ENCODE measurements at regions not wholly inside any gene's neighbourhood (a gene's known extent, or its start where the extent isn't known, plus 50 kb on each side); places are given as distances from the start of the nearest gene placed in this dataset.
A peak's percentile ranks its signal among the peaks of the same experiment; 100 is the strongest.

- TF ChIP-seq CTCF (IDR thresholded peaks at IDR 0.05; ENCODE audit: partially characterized antibody, unreplicated experiment), result no peak
- Mint-ChIP-seq H3K9me3 (ENCODE audit: unreplicated experiment) (peaks cover 1% of the 10 kb centered on the region), H3K27me3 (ENCODE audit: unreplicated experiment) (peaks cover 4% of the 10 kb centered on the region), H3K4me3 (ENCODE audit: unreplicated experiment) (no peak overlapping the region), H3K27ac (ENCODE audit: unreplicated experiment) (peak overlapping the region; percentile 44), H3K36me3 (ENCODE audit: unreplicated experiment) (peaks cover 4% of the 10 kb centered on the region), H3K4me1 (ENCODE audit: low read depth, unreplicated experiment) (peaks cover 12% of the 10 kb centered on the region)
- no peak for DNase-seq
Observed at GRCh38 chr14:39939023-39939422, 506.8 kb upstream of the FBXO33 start.

DNA sequence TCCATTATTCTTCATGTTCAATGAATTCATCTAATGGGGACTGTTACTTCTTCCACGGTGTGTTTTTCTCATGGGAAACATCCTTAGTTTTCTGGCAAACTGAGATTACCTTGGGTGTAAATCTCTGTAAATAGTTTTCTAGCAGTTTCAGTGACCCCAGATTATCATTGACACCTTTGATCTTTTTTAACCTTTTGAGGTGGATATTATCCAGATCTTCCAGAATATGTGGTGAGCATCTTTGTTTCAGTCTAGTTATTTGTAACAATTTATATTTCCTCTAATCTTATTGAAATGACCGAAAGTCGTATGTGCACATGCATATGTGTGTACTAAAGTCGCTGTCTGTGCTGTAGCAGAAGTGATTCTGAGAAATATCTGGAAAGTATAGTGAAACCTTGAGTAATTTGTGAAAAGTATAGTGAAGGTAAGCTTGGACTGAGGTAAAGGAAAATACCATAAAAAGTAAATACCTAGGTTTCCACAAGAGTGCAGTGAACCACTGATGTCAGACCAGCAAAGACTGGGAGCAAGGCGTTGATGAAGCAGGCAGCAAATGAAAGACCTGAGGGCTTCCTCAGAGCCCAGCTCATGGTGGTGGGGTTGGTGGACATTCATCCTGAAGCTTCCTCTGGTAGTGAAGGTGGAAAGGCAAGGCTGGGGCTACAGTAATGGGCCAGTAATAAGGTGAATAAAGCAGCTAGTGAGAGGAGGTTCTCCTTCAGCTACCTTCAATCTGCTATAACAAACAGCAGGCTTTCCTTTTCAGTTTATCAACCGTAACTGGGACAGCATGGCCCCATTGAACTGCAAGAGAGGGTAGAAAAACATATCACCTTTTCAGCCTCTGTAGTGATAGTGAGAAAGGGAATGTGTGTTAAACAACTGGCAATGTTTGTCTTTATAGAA is 480.2 kb upstream of the FBXO33 start:
- Mint-ChIP-seq H3K27ac (ENCODE audit: unreplicated experiment) (no peak overlapping the region), H3K27me3 (ENCODE audit: unreplicated experiment) (no peaks in the 10 kb centered on the region), H3K4me3 (ENCODE audit: unreplicated experiment) (no peak overlapping the region), H3K9me3 (ENCODE audit: unreplicated experiment) (peaks cover 2% of the 10 kb centered on the region), H3K36me3 (ENCODE audit: unreplicated experiment) (no peaks in the 10 kb centered on the region), H3K4me1 (ENCODE audit: low read depth, unreplicated experiment) (peaks cover 7% of the 10 kb centered on the region)
- TF ChIP-seq CTCF (IDR thresholded peaks at IDR 0.05; ENCODE audit: partially characterized antibody, unreplicated experiment), result no peak
- no peak for DNase-seq

DNA sequence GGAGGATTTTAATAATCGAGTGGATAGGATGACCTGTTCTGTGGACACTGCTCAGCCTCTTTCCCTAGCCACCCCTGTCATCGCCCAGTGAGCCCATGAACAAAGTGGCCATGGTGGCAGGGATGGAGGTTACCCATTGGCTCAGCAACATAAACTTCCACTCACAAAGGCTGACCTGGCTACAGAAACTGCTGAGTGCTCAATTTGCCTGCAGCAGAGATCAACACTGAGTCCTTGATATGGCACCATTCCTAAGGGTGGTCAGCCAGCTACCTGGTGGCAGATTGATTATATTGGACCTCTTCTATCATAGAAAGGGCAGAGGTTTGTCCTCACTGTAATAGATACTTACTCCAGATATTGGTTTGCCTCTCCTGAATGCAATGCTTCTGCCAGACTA is 465.4 kb upstream of the FBXO33 start:
- Mint-ChIP-seq H3K9me3 (ENCODE audit: unreplicated experiment) (no peaks in the 10 kb centered on the region), H3K27ac (ENCODE audit: unreplicated experiment) (no peak overlapping the region), H3K36me3 (ENCODE audit: unreplicated experiment) (no peaks in the 10 kb centered on the region), H3K27me3 (ENCODE audit: unreplicated experiment) (peaks cover 5% of the 10 kb centered on the region), H3K4me3 (ENCODE audit: unreplicated experiment) (no peak overlapping the region), H3K4me1 (ENCODE audit: low read depth, unreplicated experiment) (no peaks in the 10 kb centered on the region)
- no peak for DNase-seq
- TF ChIP-seq CTCF (IDR thresholded peaks at IDR 0.05; ENCODE audit: partially characterized antibody, unreplicated experiment), result no peak

DNA sequence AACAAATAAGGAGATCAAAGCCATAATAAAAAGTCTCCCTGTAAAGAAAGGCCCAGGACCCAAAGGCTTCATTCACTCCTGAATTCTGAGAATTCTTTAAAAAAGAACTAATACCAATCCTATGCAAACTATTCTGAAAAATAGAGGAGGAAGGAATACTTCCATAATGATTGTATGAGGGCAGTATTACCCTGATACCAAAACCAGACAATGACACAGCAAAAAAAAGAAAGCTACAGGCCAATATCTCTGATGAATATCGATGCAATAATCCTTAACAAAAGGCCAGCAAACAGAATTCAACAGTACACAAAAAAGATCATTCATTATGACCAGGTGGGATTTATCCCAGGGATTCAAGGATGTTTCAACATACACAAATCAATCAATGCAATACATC is 457.8 kb upstream of the FBXO33 start:
- no peaks in the 10 kb centered on the region for H3K4me1 Mint-ChIP-seq (ENCODE audit: low read depth, unreplicated experiment)
- H3K36me3 Mint-ChIP-seq (ENCODE audit: unreplicated experiment), result peaks cover 7% of the 10 kb centered on the region
- peaks cover 2% of the 10 kb centered on the region for H3K27me3 Mint-ChIP-seq (ENCODE audit: unreplicated experiment)
- no peak overlapping the region for H3K4me3 Mint-ChIP-seq (ENCODE audit: unreplicated experiment)
- H3K9me3 Mint-ChIP-seq (ENCODE audit: unreplicated experiment), result peaks cover 2% of the 10 kb centered on the region
- H3K27ac Mint-ChIP-seq (ENCODE audit: unreplicated experiment), result no peak overlapping the region
- TF ChIP-seq CTCF (IDR thresholded peaks at IDR 0.05; ENCODE audit: partially characterized antibody, unreplicated experiment), result no peak
- no peak for DNase-seq

DNA sequence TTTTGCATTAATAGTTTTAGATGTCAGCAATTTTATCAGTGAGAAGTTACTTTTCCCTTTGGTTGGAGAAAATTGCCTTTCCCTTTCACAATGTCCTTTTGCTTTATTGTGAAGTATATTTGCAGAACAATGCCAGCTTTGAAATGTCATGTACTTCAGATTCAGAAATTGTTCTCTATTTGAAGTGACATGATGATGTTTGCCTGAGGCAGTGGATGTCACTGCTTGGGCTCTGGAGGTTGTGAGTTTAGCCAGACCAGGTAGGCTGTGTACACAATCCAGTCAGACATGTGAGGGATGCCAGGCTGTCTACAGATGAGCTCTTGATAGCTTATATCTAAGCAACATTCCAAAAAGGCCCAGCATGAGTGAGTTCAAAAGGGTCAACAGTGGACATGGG is 451.9 kb upstream of the FBXO33 start:
- H3K4me1 Mint-ChIP-seq (ENCODE audit: low read depth, unreplicated experiment), result peaks cover 3% of the 10 kb centered on the region
- peaks cover 2% of the 10 kb centered on the region for H3K9me3 Mint-ChIP-seq (ENCODE audit: unreplicated experiment)
- no peak for TF ChIP-seq CTCF (IDR thresholded peaks at IDR 0.05; ENCODE audit: partially characterized antibody, unreplicated experiment)
- no peaks in the 10 kb centered on the region for H3K27me3 Mint-ChIP-seq (ENCODE audit: unreplicated experiment)
- no peak overlapping the region for H3K27ac Mint-ChIP-seq (ENCODE audit: unreplicated experiment)
- no peak for DNase-seq
- H3K36me3 Mint-ChIP-seq (ENCODE audit: unreplicated experiment), result peaks cover 7% of the 10 kb centered on the region
- H3K4me3 Mint-ChIP-seq (ENCODE audit: unreplicated experiment), result no peak overlapping the region

Measured in glutamatergic neuron (in vitro differentiated cells).